IgD-negative memory B cell (primary cell): ENCODE measurements at regions not wholly inside any gene's neighbourhood (a gene's known extent, or its start where the extent isn't known, plus 50 kb on each side); places are given as distances from the start of the nearest gene placed in this dataset.
"Not testable (repeated sequence)": the region's sequence is repeated elsewhere in the genome, so short reads cannot be mapped to it uniquely, and the experiment has no call there.

Experiments used
- H3K27ac Mint-ChIP-seq, 3 donors: one replicate each; pipeline ENCODE4 v1.8.0; 2020 to 2022; ENCODE audit warnings: mild to moderate bottlenecking in 3 of 3, mixed read lengths in 3 of 3, moderate library complexity in 1 of 3
- H3K27me3 Mint-ChIP-seq: one replicate; pipeline ENCODE4 v1.8.0; 2021; ENCODE audit warnings: mixed read lengths
- H3K36me3 Mint-ChIP-seq: one replicate; pipeline ENCODE4 v1.8.0; 2020; ENCODE audit warnings: mild to moderate bottlenecking, mixed read lengths
- H3K4me1 Mint-ChIP-seq, 3 donors: one replicate each; pipeline ENCODE4 v1.8.0; 2020 to 2022; ENCODE audit warnings: mixed read lengths in 3 of 3, mild to moderate bottlenecking in 1 of 3
- H3K4me3 Mint-ChIP-seq, 4 donors: one replicate each; pipeline ENCODE4 v1.8.0; 2020 to 2022; ENCODE audit warnings: mild to moderate bottlenecking in 4 of 4, mixed read lengths in 4 of 4, moderate library complexity in 3 of 4
- H3K9me3 Mint-ChIP-seq, 3 donors: one replicate each; pipeline ENCODE4 v1.8.0; 2020 to 2021; ENCODE audit warnings: mixed read lengths in 3 of 3, mild to moderate bottlenecking in 1 of 3

DNA sequence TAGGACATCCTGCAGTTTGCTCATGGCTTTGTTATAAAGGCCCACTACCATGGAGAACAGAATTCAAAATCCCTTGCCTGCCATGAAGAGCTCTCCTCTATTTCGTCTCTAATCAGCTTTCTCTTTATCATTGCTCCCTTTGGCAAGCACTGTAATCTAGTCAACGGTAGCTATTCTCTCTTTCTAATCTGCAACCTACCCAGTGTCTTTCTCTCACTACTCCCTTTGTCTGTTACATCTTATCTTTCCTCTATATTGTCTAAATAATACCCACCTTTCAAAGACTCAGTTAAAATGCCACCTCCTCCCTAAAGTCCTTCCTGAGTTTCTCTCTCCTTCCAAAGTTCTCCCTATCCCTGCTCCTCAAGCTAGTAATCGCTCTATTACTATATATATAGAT, 108.1 kb downstream of the FZD1 start:
- H3K27ac Mint-ChIP-seq, result no peak overlapping the region
- H3K4me1 Mint-ChIP-seq, result peaks cover 5 to 13% (median 9%) of the 10 kb centered on the region in 3 donors
- H3K9me3 Mint-ChIP-seq, result peaks cover 0 to 3% (median 0%) of the 10 kb centered on the region in 3 donors
- H3K27me3 Mint-ChIP-seq, result peaks cover 4% of the 10 kb centered on the region
- no peaks in the 10 kb centered on the region for H3K36me3 Mint-ChIP-seq
- H3K4me3 Mint-ChIP-seq, result no peak overlapping the region

DNA sequence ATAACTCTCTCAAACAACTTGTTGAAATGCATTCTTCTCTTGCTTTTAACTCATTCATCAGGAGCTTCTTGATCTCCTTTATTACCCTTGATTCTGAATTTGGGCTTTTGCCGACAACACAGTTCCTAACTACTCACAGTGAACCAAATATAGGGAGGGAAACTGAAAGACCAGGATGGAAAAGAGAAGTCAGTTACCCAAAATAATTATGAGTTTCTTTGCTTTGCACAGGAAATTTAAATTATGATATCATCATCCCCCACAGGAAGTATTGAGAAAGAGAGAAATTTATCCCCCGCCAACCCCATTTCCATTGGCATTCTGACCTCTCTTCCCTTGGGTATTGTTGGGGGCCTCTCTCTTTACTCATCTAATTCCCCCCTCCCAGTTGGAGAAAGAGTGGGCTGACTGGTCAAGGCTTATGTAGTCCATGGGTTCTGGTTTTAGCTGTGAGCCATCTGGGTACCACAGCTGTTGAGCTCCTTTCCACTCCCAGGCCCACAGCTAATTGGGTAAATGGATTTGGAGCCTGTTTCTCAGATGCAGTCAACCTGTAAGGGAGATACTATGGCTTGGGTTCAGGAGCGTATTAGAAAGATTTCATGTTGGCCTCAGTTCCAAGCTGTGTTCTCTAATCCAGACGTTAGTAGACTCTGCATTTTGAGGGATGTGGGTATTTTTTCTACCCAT, 109.0 kb downstream of the FZD1 start:
- H3K4me1 Mint-ChIP-seq, result peaks cover 2 to 8% (median 2%) of the 10 kb centered on the region in 3 donors
- H3K27ac Mint-ChIP-seq, result no peak overlapping the region
- H3K36me3 Mint-ChIP-seq, result peaks cover 1% of the 10 kb centered on the region
- H3K27me3 Mint-ChIP-seq, result peaks cover 8% of the 10 kb centered on the region
- peaks cover 0 to 6% (median 0%) of the 10 kb centered on the region in 3 donors for H3K9me3 Mint-ChIP-seq
- no peak overlapping the region for H3K4me3 Mint-ChIP-seq

DNA sequence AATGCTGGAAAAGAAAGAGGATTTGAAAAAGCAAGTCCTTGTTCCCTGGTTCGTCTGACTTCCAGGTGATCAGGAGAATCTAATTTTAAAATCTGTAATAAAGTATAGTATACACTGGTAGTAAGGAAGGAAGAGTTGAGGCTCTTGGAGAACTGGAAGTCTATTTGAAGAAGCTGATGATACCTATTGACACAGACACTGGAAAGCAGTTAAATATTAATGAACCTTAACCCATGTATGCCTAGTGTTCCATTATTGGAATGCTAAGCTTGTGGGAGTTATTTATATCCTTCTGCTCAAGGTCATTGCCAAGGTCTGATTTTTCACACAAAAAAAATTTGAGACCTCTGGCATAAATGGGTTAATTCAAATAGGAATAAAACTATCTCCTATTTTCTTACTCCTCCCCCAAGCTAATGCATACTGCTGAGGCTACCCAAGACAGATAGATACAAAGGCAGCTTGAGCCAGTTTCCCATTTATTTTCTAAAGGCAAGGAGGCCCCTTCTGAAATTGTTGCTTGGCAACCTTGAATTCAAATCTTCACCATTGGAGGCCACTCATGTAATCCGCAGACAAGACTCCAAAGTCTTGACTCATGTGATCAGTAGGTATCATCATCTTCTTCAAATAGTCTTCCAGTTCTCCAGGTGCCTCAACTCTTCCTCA, 110.2 kb downstream of the FZD1 start:
- no peak overlapping the region for H3K4me3 Mint-ChIP-seq
- peaks cover 0 to 6% (median 2%) of the 10 kb centered on the region in 3 donors for H3K4me1 Mint-ChIP-seq
- H3K27ac Mint-ChIP-seq, result no peak overlapping the region
- peaks cover 0 to 6% (median 0%) of the 10 kb centered on the region in 3 donors for H3K9me3 Mint-ChIP-seq
- H3K36me3 Mint-ChIP-seq, result peaks cover 1% of the 10 kb centered on the region
- peaks cover 8% of the 10 kb centered on the region for H3K27me3 Mint-ChIP-seq

DNA sequence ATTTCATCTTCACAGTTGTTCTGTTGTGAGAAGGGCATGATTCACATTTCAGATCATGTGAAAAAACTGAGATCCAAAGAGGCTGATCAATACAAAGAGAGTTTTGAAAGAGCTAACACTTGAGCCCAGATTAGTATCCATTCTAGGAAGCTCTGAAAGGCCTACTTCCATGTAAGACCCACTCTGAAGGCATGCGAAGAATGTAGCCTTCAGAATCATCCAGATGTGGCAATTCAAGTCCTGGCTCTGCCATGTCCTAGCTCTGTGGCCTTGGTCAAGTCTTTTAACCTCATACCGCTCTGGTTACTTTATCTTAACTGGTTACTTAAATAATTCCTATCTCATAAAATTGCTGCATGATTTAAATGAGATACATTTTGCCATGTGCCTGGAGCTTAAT, 111.1 kb downstream of the FZD1 start:
- peaks cover 0 to 6% (median 0%) of the 10 kb centered on the region in 3 donors for H3K9me3 Mint-ChIP-seq
- H3K4me3 Mint-ChIP-seq, result no peak overlapping the region

DNA sequence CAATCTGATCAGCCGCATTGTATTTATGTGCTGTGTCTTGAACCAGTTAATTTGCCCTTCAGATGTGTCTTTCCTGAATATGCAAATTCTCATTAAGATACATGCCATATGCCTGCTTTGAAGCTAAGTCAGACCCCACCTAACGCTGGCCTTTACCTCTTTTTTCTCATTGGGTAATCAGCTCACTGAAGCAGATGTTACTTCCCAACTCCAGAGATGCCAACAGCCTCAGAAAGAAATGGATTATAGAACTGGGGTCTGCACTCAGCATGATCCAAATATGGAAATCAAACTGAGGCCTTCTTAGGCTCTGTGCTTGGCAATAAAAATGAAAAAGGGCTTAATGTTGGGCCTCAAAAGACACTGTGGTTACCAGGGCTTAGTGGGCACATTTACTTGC, 113.9 kb downstream of the FZD1 start:
- Mint-ChIP-seq H3K36me3 (peaks cover 3% of the 10 kb centered on the region), H3K4me1 (peaks cover 0 to 4% (median 1%) of the 10 kb centered on the region in 3 donors), H3K4me3 (no peak overlapping the region), H3K9me3 (peaks cover 0 to 2% (median 0%) of the 10 kb centered on the region in 3 donors), H3K27me3 (peaks cover 8% of the 10 kb centered on the region), H3K27ac (no peak overlapping the region)

More for the DNA sequence above, 111.1 kb downstream of the FZD1 start:
- Mint-ChIP-seq H3K4me1 (peaks cover 0 to 6% (median 3%) of the 10 kb centered on the region in 3 donors), H3K36me3 (peaks cover 1% of the 10 kb centered on the region), H3K27ac (no peak overlapping the region), H3K27me3 (peaks cover 8% of the 10 kb centered on the region)

DNA sequence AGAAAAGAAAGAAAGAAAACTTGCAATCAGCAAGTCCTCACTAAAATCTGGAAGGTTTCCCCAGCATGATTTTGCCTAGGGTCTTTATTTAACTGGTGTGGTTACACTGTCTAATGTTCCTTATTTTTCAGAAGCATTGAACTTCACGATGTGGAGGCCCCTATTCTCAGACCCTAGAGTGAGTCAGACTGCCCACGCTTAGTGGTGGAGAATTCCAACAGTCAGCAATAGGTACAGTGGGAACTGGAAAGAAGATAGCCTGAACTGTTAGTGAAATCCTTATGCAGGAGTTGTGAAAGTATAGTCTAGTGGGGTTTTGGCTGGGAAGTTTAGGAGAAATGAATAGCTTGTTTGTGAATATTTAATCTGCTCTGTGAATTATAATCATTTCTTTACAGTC, 115.0 kb downstream of the FZD1 start:
- peaks cover 0 to 1% (median 0%) of the 10 kb centered on the region in 3 donors for H3K4me1 Mint-ChIP-seq
- H3K27ac Mint-ChIP-seq, result no peak overlapping the region
- H3K27me3 Mint-ChIP-seq, result peaks cover 6% of the 10 kb centered on the region
- peaks cover 0 to 2% (median 0%) of the 10 kb centered on the region in 3 donors for H3K9me3 Mint-ChIP-seq
- peaks cover 3% of the 10 kb centered on the region for H3K36me3 Mint-ChIP-seq
- no peak overlapping the region for H3K4me3 Mint-ChIP-seq

DNA sequence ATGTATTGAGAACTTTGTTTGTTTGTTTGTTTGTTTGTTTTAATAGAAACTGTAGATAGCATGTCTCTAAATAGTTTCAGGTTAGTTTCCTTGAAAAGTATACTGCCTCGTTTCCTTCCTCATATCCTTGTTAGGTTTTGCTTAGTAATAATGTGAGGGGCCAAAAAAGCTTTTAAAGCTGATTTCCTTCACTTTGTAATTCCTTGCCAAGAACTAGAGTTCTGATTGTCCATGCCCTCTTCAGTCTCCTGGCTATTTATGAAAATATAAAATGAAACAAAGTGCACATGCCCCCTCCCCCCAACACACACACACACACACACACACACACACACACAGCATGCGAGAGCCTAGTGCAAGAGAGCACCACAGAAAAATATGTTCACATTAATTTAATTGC, 115.8 kb downstream of the FZD1 start:
- H3K36me3 Mint-ChIP-seq, result peaks cover 3% of the 10 kb centered on the region
- H3K4me1 Mint-ChIP-seq, result peaks cover 0 to 1% (median 0%) of the 10 kb centered on the region in 3 donors
- H3K9me3 Mint-ChIP-seq, result peaks cover 0 to 2% (median 0%) of the 10 kb centered on the region in 3 donors
- H3K4me3 Mint-ChIP-seq, result no peak overlapping the region
- H3K27me3 Mint-ChIP-seq, result peaks cover 4% of the 10 kb centered on the region
- no peak overlapping the region for H3K27ac Mint-ChIP-seq

DNA sequence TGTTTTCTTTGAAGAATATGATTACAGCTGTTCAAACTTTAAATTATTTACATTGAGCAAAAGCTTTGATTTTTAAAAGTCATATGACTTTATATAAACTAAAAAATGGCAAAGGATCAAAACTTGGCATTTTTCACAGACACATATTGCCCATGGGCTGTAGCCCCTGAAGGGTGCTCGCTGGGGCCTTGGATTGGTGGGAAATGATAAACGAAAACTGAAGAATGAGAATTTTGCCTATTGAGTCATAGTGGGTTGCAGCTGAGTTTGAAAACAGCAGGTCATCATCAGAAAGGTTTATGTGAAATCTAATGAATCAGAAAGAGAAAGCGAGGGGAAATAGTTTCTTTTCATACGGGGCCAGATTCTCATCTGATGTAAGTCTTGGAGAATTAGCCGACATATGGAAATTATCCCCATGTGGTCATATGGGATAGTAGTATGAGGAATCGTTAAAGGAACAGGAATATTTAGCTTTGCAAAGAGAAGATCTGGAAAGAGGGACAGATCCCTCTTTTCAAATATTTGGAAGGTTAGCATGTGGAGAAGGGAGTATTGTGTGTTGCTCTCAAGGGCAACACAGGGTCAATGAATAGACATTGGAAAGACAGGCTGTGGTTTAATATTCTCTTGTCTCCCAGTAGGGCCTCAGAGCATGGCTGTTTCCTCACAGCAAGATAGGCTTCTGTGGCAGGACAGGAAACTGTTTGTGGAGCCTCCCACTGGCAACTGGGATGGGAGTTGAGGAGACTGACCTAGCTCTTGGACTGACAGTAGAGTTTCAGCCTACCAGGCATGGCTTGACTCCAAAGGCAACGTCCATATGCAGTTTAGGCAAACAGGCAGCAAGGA, 119.0 kb downstream of the FZD1 start:
- Mint-ChIP-seq H3K9me3 (no peaks in the 10 kb centered on the region), H3K27me3 (no peaks in the 10 kb centered on the region), H3K27ac (no peak overlapping the region), H3K4me3 (no peak overlapping the region), H3K36me3 (peaks cover 2% of the 10 kb centered on the region), H3K4me1 (peaks cover 0 to 1% (median 0%) of the 10 kb centered on the region in 3 donors)

DNA sequence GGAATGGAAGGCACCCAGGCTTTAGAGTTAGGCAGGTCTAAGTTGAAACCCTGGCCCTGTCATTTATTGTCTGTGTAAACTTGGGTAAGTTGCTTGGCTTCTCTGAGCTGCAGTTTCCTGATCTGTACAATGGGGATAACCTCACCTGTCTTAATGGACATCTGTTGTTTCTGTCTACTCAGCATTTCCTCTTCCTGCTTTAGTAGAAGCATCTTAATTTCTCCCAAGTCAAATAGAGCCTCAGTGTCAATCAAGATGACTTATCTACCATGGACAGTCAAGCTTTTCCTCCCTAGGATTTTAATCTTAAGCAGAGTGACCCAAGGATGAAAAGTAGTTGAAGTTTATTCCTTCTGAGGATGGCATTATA, 119.7 kb downstream of the FZD1 start:
- H3K27ac Mint-ChIP-seq, result no peak overlapping the region
- H3K9me3 Mint-ChIP-seq, result no peaks in the 10 kb centered on the region
- no peaks in the 10 kb centered on the region for H3K27me3 Mint-ChIP-seq
- peaks cover 2% of the 10 kb centered on the region for H3K36me3 Mint-ChIP-seq
- H3K4me3 Mint-ChIP-seq, result no peak overlapping the region
- H3K4me1 Mint-ChIP-seq, result peaks cover 0 to 1% (median 0%) of the 10 kb centered on the region in 3 donors

DNA sequence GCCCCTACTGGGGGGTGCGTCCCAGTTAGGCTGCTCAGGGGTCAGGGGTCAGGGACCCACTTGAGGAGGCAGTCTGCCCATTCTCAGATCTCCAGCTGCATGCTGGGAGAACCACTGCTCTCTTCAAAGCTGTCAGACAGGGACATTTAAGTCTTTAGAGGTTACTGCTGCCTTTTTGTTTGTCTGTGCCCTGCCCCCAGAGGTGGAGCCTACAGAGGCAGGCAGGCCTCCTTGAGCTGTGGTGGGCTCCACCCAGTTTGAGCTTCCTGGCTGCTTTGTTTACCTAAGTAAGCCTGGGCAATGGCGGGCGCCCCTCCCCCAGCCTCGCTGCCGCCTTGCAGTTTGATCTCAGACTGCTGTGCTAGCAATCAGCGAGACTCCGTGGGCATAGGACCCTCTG, 130.5 kb downstream of the FZD1 start:
- not testable (repeated sequence) for H3K4me3 Mint-ChIP-seq, H3K9me3 Mint-ChIP-seq, H3K4me1 Mint-ChIP-seq, H3K27me3 Mint-ChIP-seq, H3K36me3 Mint-ChIP-seq, H3K27ac Mint-ChIP-seq

DNA sequence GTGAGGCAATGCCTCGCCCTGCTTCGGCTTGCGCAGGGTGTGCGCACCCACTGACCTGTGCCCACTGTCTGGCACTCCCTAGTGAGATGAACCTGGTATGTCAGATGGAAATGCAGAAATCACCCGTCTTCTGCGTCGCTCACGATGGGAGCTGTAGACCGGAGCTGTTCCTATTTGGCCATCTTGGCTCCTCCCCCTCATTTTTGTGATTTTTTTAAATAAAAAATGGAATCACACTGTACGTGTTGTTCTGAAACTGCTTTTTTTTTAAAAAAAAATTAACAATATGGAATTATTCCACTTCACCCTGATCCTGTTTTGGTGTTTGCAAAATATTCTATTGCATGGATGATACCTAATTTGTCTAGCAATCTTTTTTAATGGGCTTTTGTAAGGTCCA, 131.1 kb downstream of the FZD1 start:
- not testable (repeated sequence) for H3K27me3 Mint-ChIP-seq, H3K4me1 Mint-ChIP-seq, H3K9me3 Mint-ChIP-seq, H3K27ac Mint-ChIP-seq, H3K4me3 Mint-ChIP-seq, H3K36me3 Mint-ChIP-seq

DNA sequence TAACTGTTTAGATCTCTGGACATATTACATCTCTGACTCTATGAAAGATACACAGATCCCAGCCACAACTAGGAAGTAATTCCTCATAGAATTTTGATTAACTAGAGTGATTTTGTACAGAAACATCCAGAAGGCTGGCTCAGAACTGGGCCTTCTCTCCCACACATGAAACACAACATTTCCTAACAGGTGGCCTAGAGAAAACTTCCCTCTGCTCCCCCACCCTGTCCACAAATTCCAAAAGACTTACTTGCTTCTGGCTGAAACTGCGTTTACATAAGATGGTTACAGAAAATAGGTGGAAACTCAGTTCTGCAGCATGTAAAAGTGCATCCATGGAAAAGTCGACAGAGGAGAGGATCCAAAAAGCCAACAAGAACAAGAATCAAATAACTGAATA, 132.9 kb downstream of the FZD1 start:
- Mint-ChIP-seq H3K4me1 (no peaks in the 10 kb centered on the region), H3K4me3 (no peak overlapping the region), H3K27ac (no peak overlapping the region), H3K36me3 (no peaks in the 10 kb centered on the region), H3K27me3 (peaks cover 1% of the 10 kb centered on the region), H3K9me3 (peaks cover 0 to 5% (median 4%) of the 10 kb centered on the region in 3 donors)

DNA sequence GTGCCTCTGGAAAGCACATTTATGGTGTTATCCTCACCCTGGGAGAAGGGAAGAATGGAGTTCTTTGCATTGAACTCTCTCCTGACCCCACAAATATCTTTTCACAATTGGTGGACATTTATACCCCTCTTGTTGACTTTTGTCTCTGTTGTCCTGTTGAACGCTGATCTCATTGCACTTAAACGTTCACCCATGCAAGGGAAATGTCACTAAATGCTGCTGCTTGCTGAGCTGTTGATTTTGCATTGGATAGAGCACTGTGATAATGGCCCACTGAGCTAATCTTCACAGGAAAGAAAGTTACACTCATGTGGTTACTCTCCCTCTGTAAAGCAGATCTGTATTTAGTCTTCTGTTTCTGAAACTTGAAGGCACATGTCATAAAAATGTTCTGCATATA, 133.4 kb downstream of the FZD1 start:
- Mint-ChIP-seq H3K27me3 (peaks cover 1% of the 10 kb centered on the region), H3K4me1 (no peaks in the 10 kb centered on the region)

DNA sequence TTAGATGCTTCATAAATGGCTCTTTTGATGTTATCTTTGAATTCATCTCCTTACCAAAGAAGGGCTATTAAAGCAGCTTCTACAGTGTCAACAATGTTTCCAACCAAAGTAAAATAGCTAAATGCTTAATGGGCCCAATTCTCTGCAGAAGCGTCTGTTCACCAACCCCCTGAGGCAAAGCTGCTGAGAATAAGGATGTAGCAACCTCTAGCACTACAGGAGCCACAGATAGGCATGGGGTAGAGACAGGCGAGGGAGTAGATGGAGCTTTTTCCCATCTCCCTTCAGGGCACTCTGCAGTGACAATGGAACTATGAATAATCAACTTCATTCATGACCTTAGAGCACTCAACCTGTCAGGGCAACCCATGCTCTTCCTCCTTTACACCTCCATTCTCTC, 134.1 kb downstream of the FZD1 start:
- Mint-ChIP-seq H3K27ac (no peak overlapping the region), H3K36me3 (no peaks in the 10 kb centered on the region), H3K4me3 (no peak overlapping the region), H3K27me3 (peaks cover 1% of the 10 kb centered on the region), H3K4me1 (no peaks in the 10 kb centered on the region), H3K9me3 (peaks cover 4 to 8% (median 4%) of the 10 kb centered on the region in 3 donors)

More for the DNA sequence above, 133.4 kb downstream of the FZD1 start:
- Mint-ChIP-seq H3K36me3 (no peaks in the 10 kb centered on the region), H3K27ac (no peak overlapping the region), H3K4me3 (no peak overlapping the region), H3K9me3 (peaks cover 4 to 8% (median 4%) of the 10 kb centered on the region in 3 donors)

DNA sequence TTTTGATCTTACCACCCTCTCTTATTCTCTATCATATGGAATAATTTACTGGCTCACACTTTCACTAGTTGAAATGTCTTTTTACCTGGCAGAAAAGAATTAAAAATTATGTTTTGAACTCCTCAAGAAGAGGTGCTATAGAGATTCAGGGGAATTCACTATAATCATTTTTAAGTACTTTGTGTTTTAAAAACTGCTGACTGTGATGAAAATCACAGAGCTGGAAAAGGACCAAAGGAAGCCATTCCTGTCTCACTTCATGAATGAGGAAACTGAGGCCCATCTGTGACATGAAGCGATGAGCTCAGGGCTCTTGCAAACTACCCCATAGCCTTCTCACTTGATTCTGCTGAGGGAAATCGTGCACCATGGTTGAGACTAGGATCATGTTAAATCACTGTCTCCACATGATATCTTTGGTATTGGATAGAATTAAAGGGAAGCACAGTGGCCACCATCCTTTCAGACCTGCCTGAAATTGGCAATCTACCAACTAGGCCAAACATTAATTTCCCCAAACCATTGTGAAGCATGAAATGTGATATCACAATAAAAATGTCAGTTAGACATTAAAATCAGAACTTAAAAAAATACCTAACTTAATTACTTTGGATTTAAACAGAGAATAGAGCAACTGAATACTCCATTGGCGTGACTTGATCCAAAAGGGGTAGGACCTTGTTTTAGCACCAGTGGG, 141.0 kb downstream of the FZD1 start:
- Mint-ChIP-seq H3K4me1 (no peaks in the 10 kb centered on the region), H3K4me3 (no peak overlapping the region), H3K9me3 (peaks cover 4 to 7% (median 6%) of the 10 kb centered on the region in 3 donors), H3K27me3 (peaks cover 10% of the 10 kb centered on the region), H3K36me3 (no peaks in the 10 kb centered on the region), H3K27ac (no peak overlapping the region)
